AG09319 (cell line): ENCODE measurements at regions not wholly inside any gene's neighbourhood (a gene's known extent, or its start where the extent isn't known, plus 50 kb on each side); places are given as distances from the start of the nearest gene placed in this dataset.

Source experiments
- DNase-seq: peaks from one replicate; pipeline ENCODE4 v3.0.0-alpha.2; 2010; ENCODE audit warnings: low read depth; ENCODE audit errors: extremely low read depth
- TF ChIP-seq, protein P1 (sequence below): IDR thresholded peaks from 2 replicates; pipeline ENCODE4 v1.5.1; 2011; ENCODE audit warnings: low read depth, mild to moderate bottlenecking, inconsistent platforms, low read length, moderate library complexity

DNA sequence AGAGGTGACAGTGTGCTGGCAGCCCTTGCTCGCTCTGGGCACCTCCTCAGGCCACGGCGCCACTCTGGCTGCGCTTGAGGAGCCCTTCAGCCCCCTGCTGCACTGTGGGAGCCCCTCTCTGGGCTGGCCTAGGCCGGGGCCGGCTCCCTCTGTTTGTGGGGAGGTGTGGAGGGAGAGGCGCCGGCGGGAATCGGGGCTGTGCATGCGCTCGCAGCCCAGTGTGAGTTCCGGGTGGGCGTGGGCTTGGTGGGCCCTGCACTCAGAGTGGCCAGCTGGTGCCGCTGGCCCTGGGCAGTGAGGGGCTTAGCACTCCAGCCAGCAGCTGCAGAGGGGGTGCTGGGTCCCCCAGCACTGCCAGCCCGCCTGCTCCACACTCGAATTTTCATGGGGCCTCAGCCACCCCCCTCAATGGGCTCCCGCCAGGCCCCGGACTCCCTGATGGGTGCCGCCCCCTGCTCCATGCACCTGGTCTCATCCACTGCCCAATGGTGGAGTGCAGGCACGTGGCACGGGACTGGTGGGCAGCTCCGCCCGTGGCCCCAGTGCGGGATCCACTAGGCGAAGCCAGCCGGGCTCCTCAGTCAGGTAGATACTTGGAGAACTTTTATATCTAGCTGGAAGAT, 96.7 kb upstream of the BET1 start:
- TF ChIP-seq, protein P1, sequence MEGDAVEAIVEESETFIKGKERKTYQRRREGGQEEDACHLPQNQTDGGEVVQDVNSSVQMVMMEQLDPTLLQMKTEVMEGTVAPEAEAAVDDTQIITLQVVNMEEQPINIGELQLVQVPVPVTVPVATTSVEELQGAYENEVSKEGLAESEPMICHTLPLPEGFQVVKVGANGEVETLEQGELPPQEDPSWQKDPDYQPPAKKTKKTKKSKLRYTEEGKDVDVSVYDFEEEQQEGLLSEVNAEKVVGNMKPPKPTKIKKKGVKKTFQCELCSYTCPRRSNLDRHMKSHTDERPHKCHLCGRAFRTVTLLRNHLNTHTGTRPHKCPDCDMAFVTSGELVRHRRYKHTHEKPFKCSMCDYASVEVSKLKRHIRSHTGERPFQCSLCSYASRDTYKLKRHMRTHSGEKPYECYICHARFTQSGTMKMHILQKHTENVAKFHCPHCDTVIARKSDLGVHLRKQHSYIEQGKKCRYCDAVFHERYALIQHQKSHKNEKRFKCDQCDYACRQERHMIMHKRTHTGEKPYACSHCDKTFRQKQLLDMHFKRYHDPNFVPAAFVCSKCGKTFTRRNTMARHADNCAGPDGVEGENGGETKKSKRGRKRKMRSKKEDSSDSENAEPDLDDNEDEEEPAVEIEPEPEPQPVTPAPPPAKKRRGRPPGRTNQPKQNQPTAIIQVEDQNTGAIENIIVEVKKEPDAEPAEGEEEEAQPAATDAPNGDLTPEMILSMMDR: no peak
- DNase-seq: no peak

DNA sequence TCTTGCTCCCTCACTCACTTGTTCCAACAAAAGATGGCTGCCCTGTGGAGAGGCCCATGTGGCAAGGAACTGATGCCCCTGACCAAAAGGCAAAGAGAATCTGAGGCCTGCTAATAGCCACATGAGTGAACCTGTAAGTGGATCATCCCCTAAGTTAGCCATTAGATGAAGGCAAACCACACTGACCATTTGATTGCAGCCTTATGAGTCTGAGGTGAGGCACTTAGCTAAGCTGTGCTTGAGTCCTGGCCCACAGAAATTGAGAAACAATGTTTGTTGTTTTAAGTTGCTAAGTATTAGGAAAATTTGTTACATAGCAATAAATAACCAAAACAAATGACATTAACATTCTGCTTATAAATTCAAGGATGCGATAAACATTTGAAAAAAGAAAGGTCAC, 100.1 kb upstream of the BET1 start:
- TF ChIP-seq, protein P1: no peak
- no peak for DNase-seq

- TF ChIP-seq, protein P1: no peak
- DNase-seq: no peak
Measured at GRCh38 chr7:94109556-94109955, 105.4 kb upstream of the BET1 start.

DNA sequence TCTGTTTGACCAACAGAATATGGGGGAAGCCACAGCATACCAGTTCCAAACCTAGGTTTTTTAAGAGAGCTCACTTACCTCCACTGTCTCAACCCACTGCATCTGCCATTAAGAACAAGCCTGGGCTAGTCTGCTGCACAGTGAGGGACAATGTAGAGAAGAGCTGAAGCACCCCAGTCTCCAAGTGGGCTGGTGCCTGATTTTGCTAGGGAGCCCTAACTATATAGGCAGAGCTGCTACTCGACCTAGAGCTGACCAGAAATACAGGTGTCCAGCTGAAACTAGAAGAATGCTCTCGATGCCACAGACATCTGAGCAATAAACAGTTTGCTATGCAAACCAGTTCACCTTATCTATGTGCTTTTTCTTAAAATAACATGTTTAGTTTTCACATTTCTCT, 106.9 kb upstream of the BET1 start:
- TF ChIP-seq, protein P1: no peak
- no peak for DNase-seq

DNA sequence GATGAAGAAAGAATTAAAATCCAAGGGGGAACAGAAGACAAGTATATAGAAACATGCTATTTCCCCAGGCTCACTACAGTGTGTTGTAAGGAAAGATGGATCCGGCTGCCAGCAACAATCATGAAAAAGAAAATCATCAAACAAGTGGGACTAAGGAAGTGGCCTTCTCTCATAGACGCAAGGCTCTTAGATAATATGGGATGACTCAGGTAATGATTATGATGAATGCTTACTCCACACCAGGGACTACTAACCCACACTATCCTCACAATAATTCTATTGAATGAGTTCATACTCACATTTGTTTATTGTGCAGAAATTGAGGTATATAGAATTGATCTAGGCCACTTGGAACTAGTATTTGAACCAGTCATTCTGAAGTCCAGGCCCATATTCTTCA, 111.2 kb upstream of the BET1 start:
- TF ChIP-seq, protein P1: no peak
- DNase-seq: no peak

- DNase-seq: no peak
- TF ChIP-seq, protein P1: no peak
Measured at GRCh38 chr7:94123136-94123535, 119.0 kb upstream of the BET1 start.

DNA sequence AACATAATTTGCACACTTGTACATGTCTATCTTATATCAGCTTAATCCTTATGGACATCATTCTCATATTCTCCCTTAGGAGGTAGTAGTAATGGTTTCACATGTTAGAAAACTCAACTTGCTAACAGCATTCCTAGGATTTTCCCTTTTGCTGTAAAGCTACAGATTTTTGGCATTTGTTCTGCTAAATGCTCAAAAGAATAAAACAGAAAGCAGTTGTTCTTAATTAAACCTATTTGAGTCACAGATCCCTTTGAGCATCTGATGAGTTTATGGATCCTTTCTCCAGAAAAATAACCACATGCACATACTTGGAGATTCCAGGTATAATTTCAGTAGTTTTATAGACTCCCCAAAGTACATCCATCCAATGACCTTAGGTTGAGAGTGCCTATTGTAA, 122.9 kb upstream of the BET1 start:
- TF ChIP-seq, protein P1: no peak
- DNase-seq: peak; percentile 24
